Peyer's patch (tissue), 4 donors: ENCODE measurements at regions not wholly inside any gene's neighbourhood (a gene's known extent, or its start where the extent isn't known, plus 50 kb on each side); places are given as distances from the start of the nearest gene placed in this dataset.

ENCODE experiments used
- CTCF ChIP-seq, 6 experiments: fragments of 450-650 bp in 4 of 6; fragments of 200-600 bp in 2 of 6; sonication (generic) in 1 of 6; IDR thresholded peaks; one replicate each; pipeline ENCODE4 v1.5.1; 2017 to 2019; ENCODE audit warnings: antibody characterized with exemption in 6 of 6, mild to moderate bottlenecking in 3 of 6, moderate library complexity in 1 of 6
- POLR2A ChIP-seq, 2 donors: fragments of 450-650 bp; IDR thresholded peaks; one replicate each; pipeline ENCODE4 v1.5.1; 2017; ENCODE audit warnings: antibody characterized with exemption in 2 of 2, mild to moderate bottlenecking in 2 of 2, moderate library complexity in 2 of 2

GRCh38 chr18:25470062-25470461, 118.1 kb upstream of the ZNF521 start:
- no peak for TF ChIP-seq CTCF (IDR thresholded peaks at IDR 0.05)
- TF ChIP-seq POLR2A (IDR thresholded peaks at IDR 0.05) = no peak
